ENCODE measurements at regions not wholly inside any gene's neighbourhood (a gene's known extent, or its start where the extent isn't known, plus 50 kb on each side); places are given as distances from the start of the nearest gene placed in this dataset.

GRCh38 chr6:8275667-8276066 is 159.7 kb downstream of the SLC35B3 start:
- DNase-seq: no peak

DNA sequence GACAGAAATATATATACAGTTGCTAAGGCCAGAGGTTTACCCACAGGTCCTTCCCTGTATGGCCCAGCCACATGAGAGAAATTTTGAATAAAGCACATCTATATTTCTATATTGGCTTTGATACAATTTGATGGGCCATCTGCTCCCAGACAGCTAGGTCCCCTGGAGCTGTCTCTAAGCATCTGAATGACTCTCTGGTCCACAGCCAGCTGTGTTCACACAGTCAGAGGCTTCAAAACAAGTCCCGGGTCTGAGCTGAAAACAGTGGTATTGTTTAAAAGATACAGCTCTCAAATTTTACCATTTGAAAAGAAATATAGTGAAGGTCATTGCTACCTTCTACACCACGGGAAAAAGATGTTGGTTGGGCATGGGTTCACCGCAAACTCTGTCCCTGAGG is 161.1 kb downstream of the SLC35B3 start:
- no peak for DNase-seq

DNA sequence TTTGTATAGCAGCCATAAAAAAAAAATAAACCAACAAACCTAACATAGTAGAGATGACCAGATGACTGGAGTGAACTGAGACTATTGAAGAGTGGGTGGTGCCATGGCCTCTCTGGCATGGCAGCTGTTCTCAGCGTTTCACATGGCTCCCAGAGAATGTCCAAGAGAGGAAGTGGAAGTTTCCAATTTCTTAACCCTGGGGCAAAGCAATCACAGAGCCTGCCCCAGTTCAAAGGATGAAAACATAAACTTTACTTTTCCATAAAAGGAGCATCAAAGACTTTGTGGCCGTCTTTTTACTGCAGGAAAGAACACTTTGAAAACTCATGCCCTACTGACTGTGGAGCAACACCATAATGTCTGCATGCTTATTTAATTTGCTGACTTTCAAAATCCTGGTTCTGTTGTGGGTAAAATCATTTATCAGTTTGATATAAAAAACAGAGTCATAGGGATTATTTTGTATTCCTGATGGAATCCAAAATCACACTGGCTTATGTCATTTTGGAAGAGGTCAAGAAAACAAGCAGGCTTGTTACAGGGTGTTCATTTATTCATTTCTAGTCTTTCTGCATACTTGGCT is 165.4 kb downstream of the SLC35B3 start:
- no peak for DNase-seq

- DNase-seq: no peak
Observed at GRCh38 chr6:8269094-8269493, 166.3 kb downstream of the SLC35B3 start.

GRCh38 chr6:8268606-8269005 is 166.3 kb upstream of the EEF1E1 start:
- DNase-seq: no peak

DNA sequence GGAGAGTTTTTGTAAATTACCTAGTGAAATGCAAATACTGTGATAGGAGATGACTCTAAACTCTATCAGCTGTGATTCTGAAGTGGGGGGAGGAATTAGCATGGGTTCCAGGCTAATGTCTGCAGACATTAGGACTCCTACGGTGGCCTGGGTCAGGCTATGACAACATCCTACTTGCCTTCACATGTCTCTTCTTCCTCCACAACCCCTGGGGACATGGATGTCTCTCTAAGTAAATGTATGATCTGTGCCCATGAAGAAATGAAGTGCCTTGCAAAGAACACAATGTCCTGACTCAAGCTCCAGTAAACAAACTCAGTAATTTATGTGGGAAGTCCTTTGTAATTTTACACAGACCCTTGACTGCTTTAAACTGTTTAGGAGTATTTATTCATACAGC is 165.8 kb upstream of the EEF1E1 start:
- no peak for DNase-seq

- DNase-seq: no peak
Observed at GRCh38 chr6:8260610-8261009, 158.3 kb upstream of the EEF1E1 start.

DNA sequence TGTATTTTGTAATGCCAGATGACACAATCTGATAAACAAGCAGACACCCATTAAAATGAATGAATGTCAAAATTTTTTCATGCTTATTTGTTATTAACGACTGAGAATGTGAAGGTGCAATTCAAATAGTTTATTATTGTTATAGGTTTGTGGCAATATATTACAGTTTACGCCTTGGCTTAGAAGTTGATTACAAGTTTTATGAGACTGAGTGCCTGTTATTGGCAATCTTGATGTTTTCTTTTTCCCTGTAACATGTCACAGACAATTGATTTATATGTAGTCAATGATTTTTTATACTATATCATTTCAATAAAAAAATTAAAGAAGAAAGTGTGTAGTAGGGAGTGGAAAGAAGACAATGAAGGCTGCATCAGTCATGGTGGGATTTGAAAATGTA is 144.1 kb upstream of the EEF1E1 start:
- DNase-seq: no peak

GRCh38 chr6:8245726-8246125 is 143.4 kb upstream of the EEF1E1 start:
- DNase-seq: no peak

DNA sequence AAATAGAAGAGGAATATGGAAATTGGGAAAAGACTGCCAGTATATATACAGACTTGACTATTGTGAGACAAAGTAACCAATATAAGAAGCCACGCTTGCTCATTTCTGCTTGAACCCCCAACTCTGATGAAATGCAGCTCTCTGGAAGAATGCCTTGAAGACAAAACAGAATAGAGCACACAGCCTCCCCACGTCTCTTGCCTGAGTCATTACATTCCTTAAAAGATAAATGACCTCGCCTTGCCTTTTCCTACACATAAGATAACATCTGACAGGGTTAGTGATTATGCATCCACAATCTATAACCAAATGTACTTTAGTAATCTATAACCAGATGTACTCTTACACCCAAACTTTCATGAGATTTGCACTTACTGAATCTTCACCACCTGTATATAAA is 141.1 kb upstream of the EEF1E1 start:
- no peak for DNase-seq

DNA sequence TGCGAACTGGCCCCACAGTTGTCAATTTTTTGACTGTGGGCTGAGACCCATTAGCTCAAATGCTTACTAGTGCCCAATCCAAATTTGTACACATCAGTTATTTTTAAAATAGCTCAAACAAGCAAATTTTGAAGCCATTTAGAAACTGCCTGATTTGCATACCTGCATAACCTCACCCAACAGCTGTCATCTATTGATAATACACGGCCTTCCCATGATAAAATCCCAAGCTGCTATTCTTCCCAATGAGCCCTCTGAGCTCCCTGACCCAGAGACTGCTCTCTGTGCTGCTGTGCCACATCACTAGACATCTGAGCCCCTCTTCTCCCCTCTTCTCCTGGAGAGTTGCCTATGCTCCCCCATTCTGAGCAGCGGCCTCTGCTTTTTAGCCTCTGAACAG is 140.5 kb upstream of the EEF1E1 start:
- no peak for DNase-seq

- no peak for DNase-seq
Observed at GRCh38 chr6:8240301-8240700, 138.0 kb upstream of the EEF1E1 start.

DNA sequence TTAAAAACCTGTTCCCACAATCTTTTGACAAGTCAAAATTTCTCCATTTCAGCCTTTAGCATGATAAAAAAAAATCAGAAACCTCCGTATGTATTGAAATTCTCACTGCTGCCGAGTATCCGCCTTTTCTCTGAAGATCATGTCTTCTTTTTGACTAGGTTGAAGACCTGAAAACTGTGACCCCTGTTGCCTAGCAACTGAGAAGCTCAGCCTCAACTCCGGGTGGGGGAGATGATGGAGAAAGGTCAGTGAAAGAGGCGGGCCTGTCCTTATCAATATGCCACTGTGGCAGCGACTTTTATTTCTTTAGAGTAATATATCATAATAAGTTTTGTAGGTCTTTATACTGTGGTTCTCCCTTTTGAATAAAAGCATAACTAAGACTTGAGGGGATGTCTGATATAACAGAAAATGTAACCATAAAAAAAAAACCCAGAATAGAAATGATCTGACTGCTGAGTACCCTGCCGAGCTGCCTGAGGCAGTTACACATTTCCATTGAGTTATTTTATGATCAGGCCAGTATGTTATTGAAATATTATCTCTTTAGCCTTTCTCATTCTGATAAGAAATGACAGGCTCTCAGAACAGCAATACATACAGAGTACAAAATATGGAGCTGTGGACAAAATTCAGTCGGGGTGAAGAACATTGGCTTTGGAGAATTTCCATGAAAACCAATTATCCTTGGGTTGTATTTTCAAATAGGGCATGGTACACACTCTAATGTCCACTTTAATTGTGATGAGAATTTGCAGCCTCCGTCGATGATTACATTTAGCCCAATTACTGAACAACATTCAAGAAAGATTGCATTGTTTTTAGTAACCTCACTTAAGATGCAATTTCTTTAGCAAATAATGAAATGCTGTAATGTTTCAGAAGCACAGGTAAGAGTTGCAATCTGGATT is 136.7 kb upstream of the EEF1E1 start:
- no peak for DNase-seq

GRCh38 chr6:8237668-8238067 is 135.3 kb upstream of the EEF1E1 start:
- no peak for DNase-seq

DNA sequence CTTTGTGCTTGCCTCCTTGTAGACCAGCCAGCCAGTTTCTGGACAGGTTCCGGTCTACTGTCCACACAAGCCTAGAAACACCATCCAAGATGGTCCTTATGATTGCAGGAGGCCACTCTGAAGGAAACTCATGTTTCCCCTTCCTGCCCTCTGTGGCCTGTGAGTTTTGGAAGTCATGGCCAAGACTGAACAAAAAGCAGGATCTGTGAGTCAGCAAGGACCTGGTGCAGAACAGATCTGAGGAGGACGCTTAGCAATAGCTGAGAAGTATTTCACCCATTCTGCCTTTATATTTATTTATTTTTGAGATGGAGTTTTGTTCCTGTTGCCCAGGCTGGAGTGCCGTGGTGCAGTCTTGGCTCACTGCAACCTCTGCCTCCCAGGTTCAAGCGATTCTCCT is 134.6 kb upstream of the EEF1E1 start:
- DNase-seq: no peak

- DNase-seq: no peak
Observed at GRCh38 chr6:8234321-8234720, 132.0 kb upstream of the EEF1E1 start.

GRCh38 chr6:8231956-8232355 is 129.6 kb upstream of the EEF1E1 start:
- no peak for DNase-seq

DNA sequence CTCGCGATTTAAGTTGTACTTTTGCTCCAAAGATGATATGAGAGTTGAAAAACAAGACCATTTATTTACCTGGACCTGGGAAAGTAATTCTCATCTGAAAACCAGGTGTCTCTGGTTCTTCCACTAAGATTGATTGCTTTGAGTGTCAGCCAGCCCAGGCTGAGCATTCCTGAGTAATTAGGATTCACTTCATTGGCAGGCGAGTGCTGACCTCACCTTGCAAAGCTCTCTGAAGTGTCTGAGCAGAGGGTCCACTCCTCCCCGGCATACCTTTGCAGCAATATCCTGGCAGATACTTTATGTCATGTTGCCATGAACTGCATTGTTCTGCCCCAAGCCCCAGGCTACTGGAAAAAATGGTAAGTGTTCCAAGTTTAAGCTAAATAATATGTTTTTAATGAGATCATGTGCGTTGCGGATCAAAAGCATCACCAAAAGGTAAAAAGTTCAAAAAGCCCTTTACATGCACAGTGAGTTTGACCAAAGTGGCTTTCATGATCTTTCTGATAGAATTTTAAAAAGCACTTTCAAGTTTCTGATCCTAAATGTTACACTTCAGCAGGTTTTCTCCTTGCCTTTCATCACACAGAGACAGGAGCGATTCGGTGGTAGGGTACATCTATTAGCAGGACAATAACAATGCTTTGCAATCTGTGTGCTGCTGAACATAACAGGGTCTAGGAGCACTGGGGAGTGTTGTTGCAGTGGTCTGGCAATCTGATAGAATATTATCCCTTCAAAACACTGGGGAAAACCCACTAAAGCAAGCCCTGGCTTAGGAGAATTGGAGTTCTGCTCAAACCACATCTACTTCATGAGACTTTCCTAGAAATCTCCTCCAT is 127.8 kb upstream of the EEF1E1 start:
- DNase-seq: no peak

DNA sequence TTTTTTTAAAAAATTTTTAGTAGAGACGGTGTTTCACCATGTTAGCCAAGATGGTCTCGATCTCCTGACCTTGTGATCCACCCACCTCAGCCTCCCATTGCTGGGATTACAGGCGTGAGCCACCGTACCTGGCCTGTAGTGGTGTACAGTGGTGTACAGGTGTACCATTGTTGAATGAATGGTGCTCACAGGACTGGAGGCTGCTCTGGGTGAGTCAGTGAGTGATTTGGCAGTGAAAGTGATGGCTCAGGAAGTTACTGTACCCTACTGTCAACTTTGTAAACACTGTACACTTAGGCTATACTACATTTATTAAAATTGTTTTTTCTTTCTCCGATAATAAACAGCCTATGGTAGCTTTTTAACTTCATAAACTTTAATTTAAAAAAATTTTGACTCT is 122.8 kb upstream of the EEF1E1 start:
- DNase-seq: no peak

GRCh38 chr6:8223678-8224077 is 121.3 kb upstream of the EEF1E1 start:
- no peak for DNase-seq

DNA sequence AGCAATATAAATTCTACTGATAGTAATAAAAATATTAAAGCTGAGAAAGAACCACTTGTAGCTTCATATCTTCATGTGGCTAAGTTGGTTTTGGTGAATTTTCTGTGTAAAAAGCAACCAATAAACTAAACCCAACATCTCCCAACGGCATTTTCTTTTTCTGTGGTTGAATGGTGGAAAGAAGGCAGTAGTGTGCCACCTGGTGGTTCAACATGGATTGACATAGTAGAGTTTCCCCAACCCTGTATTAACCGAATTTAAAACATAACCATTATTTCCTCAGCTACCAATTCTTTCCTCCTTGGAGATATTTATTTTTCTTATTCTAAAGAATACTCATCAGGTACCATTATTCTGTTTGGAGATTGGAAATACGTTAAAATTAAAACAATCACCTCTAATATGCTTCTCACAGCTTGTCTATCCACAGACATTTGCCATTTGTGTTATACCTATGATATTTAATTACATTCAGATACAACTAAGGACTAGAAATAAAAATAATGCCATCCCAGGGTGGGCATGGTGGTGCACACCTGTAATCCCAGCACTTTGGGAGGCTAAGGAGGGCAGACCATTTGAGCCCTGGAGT is 117.1 kb upstream of the EEF1E1 start:
- peak in 2 of 14 donors; percentile 0 to 4 for DNase-seq

DNA sequence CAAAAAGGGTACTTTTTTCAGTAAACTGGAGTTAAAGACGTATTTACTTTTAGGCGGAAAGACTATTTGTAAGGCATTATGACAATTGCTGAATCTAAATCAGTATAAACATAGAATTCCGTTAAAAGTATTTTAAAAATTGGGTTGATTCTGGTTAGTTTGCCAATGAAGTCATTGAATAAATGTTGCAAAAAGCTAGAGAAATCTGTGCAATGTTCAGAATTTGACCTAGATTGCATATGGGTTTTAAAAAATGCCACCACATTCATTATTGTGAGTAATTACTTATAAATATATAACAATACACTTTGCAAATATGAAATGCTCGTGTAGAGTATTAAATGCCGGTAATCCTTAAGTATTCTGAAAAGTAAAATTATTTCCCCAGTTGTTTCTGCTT is 116.5 kb upstream of the EEF1E1 start:
- DNase-seq: no peak

- DNase-seq: no peak
Observed at GRCh38 chr6:8215631-8216030, 113.3 kb upstream of the EEF1E1 start.

All from C1 segment of cervical spinal cord (tissue), 14 donors.